ENCODE measurements at regions not wholly inside any gene's neighbourhood (a gene's known extent, or its start where the extent isn't known, plus 50 kb on each side); places are given as distances from the start of the nearest gene placed in this dataset.

DNA sequence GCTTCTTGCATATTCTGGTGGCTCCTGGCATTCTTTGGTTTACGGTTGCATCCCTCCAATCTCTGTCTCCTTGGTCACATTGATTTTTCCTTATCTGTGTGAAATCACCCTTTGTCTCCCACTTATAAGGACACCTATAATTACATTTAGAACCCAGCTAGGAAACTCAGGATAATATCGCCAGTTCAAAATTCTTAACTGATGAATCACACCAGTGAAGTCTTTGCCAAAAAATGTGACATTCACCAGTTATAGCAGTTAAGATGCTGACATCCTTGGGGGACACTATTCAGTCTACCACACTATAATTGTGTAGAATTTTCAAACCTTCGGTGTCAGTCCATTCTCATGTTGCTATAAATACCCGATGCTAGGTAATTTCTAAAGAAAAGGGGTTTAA lies 320.2 kb downstream of the TMX3 start:
- TF ChIP-seq EZH2 (IDR thresholded peaks at IDR 0.05; ENCODE audit: borderline replicate concordance) = no peak
- TF ChIP-seq, protein P1, sequence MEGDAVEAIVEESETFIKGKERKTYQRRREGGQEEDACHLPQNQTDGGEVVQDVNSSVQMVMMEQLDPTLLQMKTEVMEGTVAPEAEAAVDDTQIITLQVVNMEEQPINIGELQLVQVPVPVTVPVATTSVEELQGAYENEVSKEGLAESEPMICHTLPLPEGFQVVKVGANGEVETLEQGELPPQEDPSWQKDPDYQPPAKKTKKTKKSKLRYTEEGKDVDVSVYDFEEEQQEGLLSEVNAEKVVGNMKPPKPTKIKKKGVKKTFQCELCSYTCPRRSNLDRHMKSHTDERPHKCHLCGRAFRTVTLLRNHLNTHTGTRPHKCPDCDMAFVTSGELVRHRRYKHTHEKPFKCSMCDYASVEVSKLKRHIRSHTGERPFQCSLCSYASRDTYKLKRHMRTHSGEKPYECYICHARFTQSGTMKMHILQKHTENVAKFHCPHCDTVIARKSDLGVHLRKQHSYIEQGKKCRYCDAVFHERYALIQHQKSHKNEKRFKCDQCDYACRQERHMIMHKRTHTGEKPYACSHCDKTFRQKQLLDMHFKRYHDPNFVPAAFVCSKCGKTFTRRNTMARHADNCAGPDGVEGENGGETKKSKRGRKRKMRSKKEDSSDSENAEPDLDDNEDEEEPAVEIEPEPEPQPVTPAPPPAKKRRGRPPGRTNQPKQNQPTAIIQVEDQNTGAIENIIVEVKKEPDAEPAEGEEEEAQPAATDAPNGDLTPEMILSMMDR (IDR thresholded peaks at IDR 0.05; ENCODE audit: poor library complexity) = no peak
- no peak for TF ChIP-seq EZH2phosphoT487 (IDR thresholded peaks at IDR 0.05; ENCODE audit: low read depth, severe bottlenecking, unreplicated experiment)

All from hepatocyte (in vitro differentiated cells).